Adrenal gland (tissue), 5 donors: ENCODE measurements at regions not wholly inside any gene's neighbourhood (a gene's known extent, or its start where the extent isn't known, plus 50 kb on each side); places are given as distances from the start of the nearest gene placed in this dataset.

Experiments used
- CTCF ChIP-seq, 6 experiments: fragments of 450-650 bp in 4 of 6; fragments of 200-600 bp in 2 of 6; sonication (generic) in 1 of 6; IDR thresholded peaks; 1 replicate in 5 of 6; 2 replicates in 1 of 6; pipeline versions ENCODE4 v1.5.1 to v1.8.0; 2016 to 2021; ENCODE audit warnings: antibody characterized with exemption in 6 of 6, mild to moderate bottlenecking in 2 of 6, moderate library complexity in 1 of 6
- POLR2A ChIP-seq, 2 donors: fragments of 450-650 bp; IDR thresholded peaks; one replicate each; pipeline ENCODE4 v1.6.1; 2017; ENCODE audit warnings: antibody characterized with exemption in 2 of 2, mild to moderate bottlenecking in 2 of 2, moderate library complexity in 1 of 2
- donor health status: DM: no; HTN: no; CAD: no.

GRCh38 chr12:124379938-124380754, 85.3 kb downstream of the RFLNA start:
- TF ChIP-seq CTCF (IDR thresholded peaks at IDR 0.05), result peak; percentile 39 to 74 (median 55)
- TF ChIP-seq POLR2A (IDR thresholded peaks at IDR 0.05), result peak; percentile 32
